ENCODE measurements at regions not wholly inside any gene's neighbourhood (a gene's known extent, or its start where the extent isn't known, plus 50 kb on each side); places are given as distances from the start of the nearest gene placed in this dataset.

GRCh38 chr2:176457481-176457880 lies 188.2 kb downstream of the MTX2 start:
- 0 out of 3 replicates have a peak, but pooled peaks have one; percentile 32 for ATAC-seq (ENCODE audit: low read depth)
- no peak for TF ChIP-seq CTCF (IDR thresholded peaks at IDR 0.05; ENCODE audit: poor library complexity, severe bottlenecking)
- DNase-seq (ENCODE audit: low spot score) = no peak
- H3K36me3 ChIP-seq (ENCODE audit: low read depth) = no peaks in the 10 kb centered on the region
- H3K27ac ChIP-seq (ENCODE audit: poor library complexity, severe bottlenecking) = no peak overlapping the region
- H3K4me3 ChIP-seq (ENCODE audit: severe bottlenecking) = no peak overlapping the region
- H3K9me3 ChIP-seq (ENCODE audit: severe bottlenecking) = no peaks in the 10 kb centered on the region
- H3K27me3 ChIP-seq (ENCODE audit: insufficient read depth, poor library complexity, severe bottlenecking) = no peaks in the 10 kb centered on the region
- H3K4me1 ChIP-seq (ENCODE audit: insufficient read depth, poor library complexity, severe bottlenecking) = peaks cover 23% of the 10 kb centered on the region

- Histone ChIP-seq H3K27me3 (ENCODE audit: insufficient read depth, poor library complexity, severe bottlenecking) (no peaks in the 10 kb centered on the region), H3K9me3 (ENCODE audit: severe bottlenecking) (no peaks in the 10 kb centered on the region), H3K4me3 (ENCODE audit: severe bottlenecking) (no peak overlapping the region), H3K36me3 (ENCODE audit: low read depth) (no peaks in the 10 kb centered on the region), H3K27ac (ENCODE audit: poor library complexity, severe bottlenecking) (peak overlapping the region; percentile 56), H3K4me1 (ENCODE audit: insufficient read depth, poor library complexity, severe bottlenecking) (peaks cover 25% of the 10 kb centered on the region)
- ATAC-seq (ENCODE audit: low read depth) (peak; percentile 54), DNase-seq (ENCODE audit: low spot score) (no peak)
- TF ChIP-seq CTCF (IDR thresholded peaks at IDR 0.05; ENCODE audit: poor library complexity, severe bottlenecking) = no peak
Observed at GRCh38 chr2:176461098-176461808, 192.0 kb downstream of the MTX2 start.

- no peak overlapping the region for H3K4me3 ChIP-seq (ENCODE audit: severe bottlenecking)
- H3K36me3 ChIP-seq (ENCODE audit: low read depth) = no peaks in the 10 kb centered on the region
- peaks cover 25% of the 10 kb centered on the region for H3K4me1 ChIP-seq (ENCODE audit: insufficient read depth, poor library complexity, severe bottlenecking)
- no peak for TF ChIP-seq CTCF (IDR thresholded peaks at IDR 0.05; ENCODE audit: poor library complexity, severe bottlenecking)
- H3K9me3 ChIP-seq (ENCODE audit: severe bottlenecking) = no peaks in the 10 kb centered on the region
- H3K27me3 ChIP-seq (ENCODE audit: insufficient read depth, poor library complexity, severe bottlenecking) = no peaks in the 10 kb centered on the region
- ATAC-seq (ENCODE audit: low read depth) (peak; percentile 58), DNase-seq (ENCODE audit: low spot score) (no peak)
- peak overlapping the region; percentile 56 for H3K27ac ChIP-seq (ENCODE audit: poor library complexity, severe bottlenecking)
Observed at GRCh38 chr2:176461809-176462670, 192.8 kb downstream of the MTX2 start.

GRCh38 chr2:176463546-176463945 lies 194.3 kb downstream of the MTX2 start:
- Histone ChIP-seq H3K27me3 (ENCODE audit: insufficient read depth, poor library complexity, severe bottlenecking) (no peaks in the 10 kb centered on the region), H3K4me1 (ENCODE audit: insufficient read depth, poor library complexity, severe bottlenecking) (peaks cover 20% of the 10 kb centered on the region), H3K4me3 (ENCODE audit: severe bottlenecking) (no peak overlapping the region), H3K27ac (ENCODE audit: poor library complexity, severe bottlenecking) (no peak overlapping the region), H3K9me3 (ENCODE audit: severe bottlenecking) (no peaks in the 10 kb centered on the region), H3K36me3 (ENCODE audit: low read depth) (no peaks in the 10 kb centered on the region)
- ATAC-seq (ENCODE audit: low read depth) (no peak), DNase-seq (ENCODE audit: low spot score) (no peak)
- TF ChIP-seq CTCF (IDR thresholded peaks at IDR 0.05; ENCODE audit: poor library complexity, severe bottlenecking) = no peak

All from RWPE2 (cell line).